ENCODE measurements at regions not wholly inside any gene's neighbourhood (a gene's known extent, or its start where the extent isn't known, plus 50 kb on each side); places are given as distances from the start of the nearest gene placed in this dataset.
"Not testable (repeated sequence)": the region's sequence is repeated elsewhere in the genome, so short reads cannot be mapped to it uniquely, and the experiment has no call there.

- no peak for DNase-seq
Observed at GRCh38 chr2:144630459-144631215, 110.7 kb upstream of the ZEB2 start.

- no peak for DNase-seq
Observed at GRCh38 chr2:144629935-144630334, 110.0 kb upstream of the ZEB2 start.

GRCh38 chr2:144628566-144628965 is 108.6 kb upstream of the ZEB2 start:
- no peak for DNase-seq

GRCh38 chr2:144625626-144626025 is 105.7 kb upstream of the ZEB2 start:
- no peak for DNase-seq

- DNase-seq, result no peak
Observed at GRCh38 chr2:144625226-144625625, 105.3 kb upstream of the ZEB2 start.

- DNase-seq, result no peak
Observed at GRCh38 chr2:144624451-144624850, 104.5 kb upstream of the ZEB2 start.

GRCh38 chr2:144622373-144622772 is 102.5 kb upstream of the ZEB2 start:
- not testable (repeated sequence) for DNase-seq

GRCh38 chr2:144621266-144621665 is 101.3 kb upstream of the ZEB2 start:
- no peak for DNase-seq

- DNase-seq, result no peak
Observed at GRCh38 chr2:144619760-144620159, 99.8 kb upstream of the ZEB2 start.

- DNase-seq, result not testable (repeated sequence)
Observed at GRCh38 chr2:144617171-144617570, 97.3 kb upstream of the ZEB2 start.

- no peak for DNase-seq
Observed at GRCh38 chr2:144615866-144616565, 96.1 kb upstream of the ZEB2 start.

GRCh38 chr2:144607891-144608521 is 88.1 kb upstream of the ZEB2 start:
- no peak for DNase-seq

GRCh38 chr2:144607099-144607498 is 87.2 kb upstream of the ZEB2 start:
- DNase-seq, result no peak

GRCh38 chr2:144606466-144607095 is 86.7 kb upstream of the ZEB2 start:
- DNase-seq, result no peak

GRCh38 chr2:144605231-144605840 is 85.4 kb upstream of the ZEB2 start:
- DNase-seq, result no peak

GRCh38 chr2:144603334-144603733 is 83.4 kb upstream of the ZEB2 start:
- DNase-seq, result no peak

- no peak for DNase-seq
Observed at GRCh38 chr2:144598906-144599305, 79.0 kb upstream of the ZEB2 start.

- no peak for DNase-seq
Observed at GRCh38 chr2:144597894-144598593, 78.1 kb upstream of the ZEB2 start.

- no peak for DNase-seq
Observed at GRCh38 chr2:144597388-144597787, 77.5 kb upstream of the ZEB2 start.

- DNase-seq, result no peak
Observed at GRCh38 chr2:144596073-144596871, 76.4 kb upstream of the ZEB2 start.

GRCh38 chr2:144595686-144596072 is 75.8 kb upstream of the ZEB2 start:
- no peak for DNase-seq

- DNase-seq, result no peak
Observed at GRCh38 chr2:144595279-144595678, 75.4 kb upstream of the ZEB2 start.

Measured in NCI-H748 treated with DMSO at 0.1 percent for 48 hours (cell line).